ENCODE measurements at regions not wholly inside any gene's neighbourhood (a gene's known extent, or its start where the extent isn't known, plus 50 kb on each side); places are given as distances from the start of the nearest gene placed in this dataset.

DNA sequence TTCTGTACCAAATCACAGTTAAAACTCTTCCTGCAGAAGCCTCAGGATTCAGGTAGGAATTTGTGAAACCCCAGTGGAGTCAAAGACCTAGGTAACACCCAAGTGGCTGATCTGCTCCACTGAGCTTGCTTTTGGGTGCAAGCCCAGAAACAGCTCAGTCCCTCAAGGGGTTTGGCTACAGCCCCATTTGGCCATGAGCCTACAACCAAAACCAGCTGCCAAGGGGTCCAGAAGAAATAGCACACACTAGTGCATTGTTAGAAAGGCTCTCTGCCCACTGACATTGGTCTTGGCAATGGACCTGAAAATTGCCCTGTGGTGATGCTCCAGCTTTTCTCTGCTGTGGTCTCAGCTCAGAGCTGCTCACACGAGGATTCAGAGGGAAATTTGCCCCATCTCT is 577.4 kb upstream of the INTU start:
- no peak for DNase-seq

DNA sequence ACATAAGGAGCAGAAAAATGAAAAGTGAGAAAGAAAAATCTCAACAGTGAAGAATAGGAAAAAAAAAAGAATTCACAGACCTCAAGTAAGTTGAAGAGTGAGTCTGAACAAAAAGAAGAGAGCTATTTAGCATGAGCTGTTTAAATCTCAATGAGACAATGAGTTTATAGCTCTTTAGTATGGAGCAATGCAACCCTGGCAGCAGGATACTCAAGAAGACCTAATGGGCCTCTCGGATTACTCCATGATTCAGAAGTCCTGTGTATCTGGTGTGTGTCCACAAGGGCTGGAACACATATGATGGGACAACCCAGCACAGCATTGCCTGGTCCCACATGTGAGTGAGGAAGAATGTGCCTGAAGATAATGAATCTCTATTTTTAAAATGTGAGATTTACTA is 563.1 kb upstream of the INTU start:
- no peak for DNase-seq

GRCh38 chr4:127071443-127071842 is 561.3 kb upstream of the INTU start:
- no peak for DNase-seq

GRCh38 chr4:127080141-127080540 is 552.6 kb upstream of the INTU start:
- no peak for DNase-seq

GRCh38 chr4:127081041-127081440 is 551.7 kb upstream of the INTU start:
- no peak for DNase-seq

GRCh38 chr4:127082986-127083385 is 549.8 kb upstream of the INTU start:
- DNase-seq = no peak

GRCh38 chr4:127084666-127085065 is 548.1 kb upstream of the INTU start:
- DNase-seq = no peak

DNA sequence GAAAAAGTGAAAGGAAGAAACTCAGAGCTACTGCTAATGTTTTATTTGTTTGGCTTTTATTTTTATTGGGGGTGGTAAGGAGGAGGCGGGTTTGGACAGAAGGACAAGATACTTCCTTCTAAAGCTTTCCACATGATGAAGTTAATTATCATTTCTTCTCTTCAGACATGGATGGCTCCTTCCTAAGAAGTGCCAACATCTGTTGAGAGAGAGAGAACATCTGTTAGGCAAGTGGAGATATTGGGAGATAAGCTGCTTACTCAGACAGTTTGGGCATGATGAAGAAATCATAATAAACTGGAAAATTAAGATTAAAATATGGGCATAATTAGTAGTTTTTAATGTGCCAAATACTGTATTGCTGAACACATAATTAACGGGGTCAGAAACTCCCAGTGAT is 535.7 kb upstream of the INTU start:
- DNase-seq = no peak

- no peak for DNase-seq
Observed at GRCh38 chr4:127102361-127102760, 530.4 kb upstream of the INTU start.

GRCh38 chr4:127103681-127104115 is 529.1 kb upstream of the INTU start:
- no peak for DNase-seq

- DNase-seq = no peak
Observed at GRCh38 chr4:127113844-127114362, 518.9 kb upstream of the INTU start.

- no peak for DNase-seq
Observed at GRCh38 chr4:127118681-127119080, 514.1 kb upstream of the INTU start.

DNA sequence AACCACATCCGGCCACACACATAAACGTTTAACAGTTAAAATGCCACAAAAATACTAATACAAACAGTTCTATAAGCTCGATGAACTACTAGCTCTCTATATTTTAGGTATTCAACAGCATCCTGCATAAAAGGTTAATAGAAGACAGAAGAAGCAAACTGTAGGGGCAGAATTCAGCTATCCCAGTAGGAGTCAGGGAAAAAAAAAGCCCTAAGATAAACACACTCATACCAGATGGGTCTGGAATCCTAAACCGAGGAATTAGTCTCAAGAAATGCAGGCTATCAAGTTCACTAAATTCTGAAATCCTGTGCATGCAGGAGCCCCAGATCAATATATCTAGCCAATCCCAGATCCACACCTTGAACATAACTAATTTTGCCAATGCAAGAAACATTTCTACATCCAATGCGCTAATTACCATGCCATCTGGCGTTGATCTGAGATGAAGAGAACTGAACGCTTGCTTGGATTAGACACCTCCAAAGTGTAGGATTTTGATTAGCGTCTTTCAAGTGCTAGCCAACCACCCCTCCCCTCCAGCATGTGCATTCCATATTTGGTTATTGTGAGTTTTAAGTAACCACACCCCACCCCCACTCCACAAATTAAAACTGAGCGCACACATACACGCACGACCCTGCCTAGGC is 512.2 kb upstream of the INTU start:
- DNase-seq = no peak

GRCh38 chr4:127124919-127125318 is 507.8 kb upstream of the INTU start:
- no peak for DNase-seq

- DNase-seq = no peak
Observed at GRCh38 chr4:127126718-127127117, 506.0 kb upstream of the INTU start.

GRCh38 chr4:127131527-127131926 is 501.2 kb upstream of the INTU start:
- DNase-seq = no peak

DNA sequence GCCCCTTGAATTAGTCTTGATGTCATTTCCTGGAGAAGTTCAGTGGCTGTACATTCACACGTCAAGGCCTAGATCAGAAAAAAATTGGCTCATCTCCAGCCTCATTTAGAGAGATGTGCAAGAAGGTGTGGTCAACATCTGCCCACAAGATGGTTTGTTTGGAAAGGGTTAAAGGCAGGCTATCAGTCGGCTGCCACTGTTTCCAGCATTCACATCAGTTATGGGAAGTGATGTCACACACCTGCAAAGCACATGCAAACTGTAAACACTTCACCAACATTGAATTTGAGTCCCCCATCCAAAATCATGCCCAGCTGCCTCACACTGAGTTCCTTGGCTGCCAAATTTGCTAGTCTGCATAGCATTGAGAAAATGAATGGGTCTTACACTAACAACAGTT is 498.3 kb upstream of the INTU start:
- no peak for DNase-seq

DNA sequence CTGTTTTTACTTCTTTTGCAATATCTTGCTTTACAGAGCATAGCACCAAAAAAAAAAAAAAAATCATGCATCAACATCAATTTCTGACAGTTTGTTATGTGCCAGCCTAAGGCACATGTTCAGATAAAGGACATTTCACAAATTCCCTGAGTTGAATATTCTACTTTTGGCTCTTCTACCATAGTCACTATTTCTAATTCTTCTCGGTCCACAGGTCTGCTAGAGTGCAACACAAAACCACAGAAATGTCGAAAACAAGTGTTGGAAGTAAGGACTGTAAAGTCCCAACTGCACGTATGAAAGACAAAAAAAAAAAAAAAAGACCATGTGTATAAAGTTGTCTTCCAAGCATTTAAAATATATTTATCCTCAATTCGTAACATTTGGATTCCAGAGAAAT is 494.2 kb upstream of the INTU start:
- no peak for DNase-seq

GRCh38 chr4:127139788-127140286 is 492.9 kb upstream of the INTU start:
- DNase-seq = no peak

DNA sequence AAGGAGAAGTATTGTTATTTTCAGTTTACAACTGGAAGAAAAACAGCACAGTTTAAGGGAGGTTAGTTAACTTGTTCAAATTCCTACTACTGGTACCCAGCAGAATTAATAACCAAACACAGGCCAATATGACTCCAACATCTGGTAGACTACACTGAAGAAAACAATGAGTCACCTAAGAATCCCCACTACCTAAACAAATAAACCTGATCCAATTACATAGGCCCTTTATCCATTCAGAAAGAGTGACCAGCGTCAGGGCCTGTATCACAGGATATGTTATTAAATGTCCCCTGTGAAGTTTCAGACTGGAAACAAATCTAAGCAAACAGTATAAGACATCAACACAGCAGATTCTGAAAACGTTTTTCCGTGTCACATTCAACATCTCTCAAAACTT is 492.5 kb upstream of the INTU start:
- DNase-seq = no peak

GRCh38 chr4:127141856-127142255 is 490.9 kb upstream of the INTU start:
- DNase-seq = no peak

DNA sequence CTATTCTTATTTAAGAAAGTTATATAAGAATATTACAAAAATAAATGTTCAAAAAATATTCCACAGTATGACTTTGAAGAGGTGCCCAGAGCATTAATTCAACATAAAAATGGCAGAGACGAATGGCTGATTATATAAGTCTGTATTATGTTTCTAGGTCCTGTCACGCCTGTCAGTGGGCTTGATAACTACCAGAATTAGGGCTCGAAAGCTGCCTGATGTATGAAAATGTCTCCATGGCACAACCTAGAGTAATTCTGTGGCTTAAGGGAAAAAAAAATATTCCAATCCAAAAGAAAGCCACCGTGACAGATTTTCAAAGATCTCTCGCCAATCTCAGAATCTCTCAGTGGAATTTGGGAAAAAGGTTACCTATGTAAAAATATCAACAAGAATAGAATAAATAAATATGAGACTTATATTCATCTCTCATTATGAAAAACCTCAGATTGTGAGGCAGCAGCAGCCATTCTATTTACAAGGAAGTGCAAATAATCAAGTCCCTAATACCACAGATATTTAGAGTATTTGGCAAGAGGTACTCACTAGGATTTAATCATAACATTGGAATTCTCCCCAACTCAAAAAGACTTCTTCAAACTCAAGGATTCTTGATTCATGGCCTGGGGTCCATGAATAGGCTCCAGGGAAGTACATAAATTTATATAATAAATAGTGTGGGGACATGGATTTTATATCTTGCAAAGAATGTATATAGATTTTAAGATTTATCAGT is 489.1 kb upstream of the INTU start:
- DNase-seq = no peak

DNA sequence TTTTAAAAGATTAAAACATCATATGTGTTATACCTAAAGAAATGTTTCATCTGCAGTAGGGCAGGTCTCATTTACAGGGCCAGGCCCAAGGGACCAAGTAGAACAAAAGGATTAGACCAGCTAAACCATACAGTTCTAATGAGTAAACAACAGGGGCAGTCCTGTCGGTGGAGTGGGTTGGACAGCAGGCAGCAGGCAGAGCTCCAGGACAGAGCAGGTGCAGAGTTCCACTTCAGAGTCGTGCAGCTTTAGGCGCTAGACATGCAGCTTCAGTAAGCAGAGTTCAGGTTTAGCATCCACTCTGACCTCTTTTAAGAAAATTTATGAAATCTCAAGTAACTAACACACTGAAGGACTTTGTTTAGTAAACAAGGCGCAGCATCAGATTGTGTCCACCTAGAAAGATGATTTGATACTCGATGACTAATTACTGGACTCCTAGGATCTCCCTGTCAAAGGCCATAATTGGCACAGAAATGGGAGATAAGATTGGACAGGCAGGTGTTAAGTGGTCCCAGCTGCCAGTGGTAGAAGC is 487.7 kb upstream of the INTU start:
- no peak for DNase-seq

DNA sequence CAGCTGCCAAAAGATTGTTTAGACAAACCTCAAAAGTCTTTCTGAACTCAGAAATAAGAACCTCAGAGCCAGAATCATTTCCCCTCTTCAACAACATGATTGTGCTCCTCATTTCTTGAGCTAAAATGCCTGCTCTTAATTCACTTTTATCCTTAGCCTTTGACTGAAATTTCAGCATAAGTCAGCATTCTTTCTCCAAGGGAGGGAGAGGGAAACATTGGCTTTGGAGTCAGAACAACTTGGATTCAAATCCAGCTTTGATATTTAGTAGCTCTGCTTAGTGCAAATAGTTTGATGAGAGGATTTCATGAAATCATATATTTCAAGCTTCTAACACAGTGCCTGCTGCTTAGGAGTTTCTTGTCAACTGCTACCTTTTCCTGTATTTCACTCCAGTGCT is 484.6 kb upstream of the INTU start:
- no peak for DNase-seq
